T-cell (primary cell): ENCODE measurements at regions not wholly inside any gene's neighbourhood (a gene's known extent, or its start where the extent isn't known, plus 50 kb on each side); places are given as distances from the start of the nearest gene placed in this dataset.

Experiments used
- ATAC-seq, 4 experiments: fragments of 200-7000 bp in 3 of 4; fragments of 150-1000 bp in 1 of 4; cut with Tn5 transposase; replicated peaks in 1 of 4; 1 replicate in 3 of 4; 2 replicates in 1 of 4; pipeline ENCODE4 v1.10.0; 2021; ENCODE audit warnings: moderate library complexity in 3 of 4, mild to moderate bottlenecking in 2 of 4, moderate number of reproducible peaks in 1 of 4
- CTCF ChIA-PET, 2 donors: fragments of 300-600 bp; sonication (Branson Sonifier 250); formaldehyde crosslinking; loops; one replicate each; lab custom pipeline; 2022; ENCODE audit warnings: antibody characterized with exemption in 2 of 2; lab: Charles Lee
- POLR2A ChIA-PET, 2 donors: fragments of 300-600 bp; sonication (Branson Sonifier 250); formaldehyde crosslinking; loops; one replicate each; lab custom pipeline; 2022; ENCODE audit warnings: antibody characterized with exemption in 2 of 2; lab: Charles Lee
- DNase-seq, 35 experiments: peaks; one replicate each; pipeline versions ENCODE4 v3.0.0 to v3.0.0-alpha.2; 2013 to 2023
- H3K27ac ChIP-seq: one replicate; pipeline ENCODE4 v1.5.1; 2013; ENCODE audit warnings: low read length
- H3K27me3 ChIP-seq, 2 experiments: replicated peaks in 1 of 2; 1 replicate in 1 of 2; 2 replicates in 1 of 2; pipeline versions ENCODE4 v1.6.1 to v1.7.0; 2013; ENCODE audit warnings: low read length in 1 of 2, mixed read lengths in 1 of 2; ENCODE audit not compliant: control insufficient read depth in 2 of 2, insufficient read depth in 2 of 2; ENCODE audit errors: extremely low read depth in 1 of 2
- H3K36me3 ChIP-seq, 2 donors: 1 replicate in 1 of 2; 2 replicates in 1 of 2; pipeline versions ENCODE4 v1.6.1 to v1.7.0; 2013; ENCODE audit warnings: low read length in 1 of 2; ENCODE audit not compliant: control insufficient read depth in 2 of 2, insufficient read depth in 1 of 2; ENCODE audit errors: extremely low read depth in 1 of 2
- H3K4me1 ChIP-seq, 2 experiments: 1 replicate in 1 of 2; 2 replicates in 1 of 2; pipeline versions ENCODE4 v1.6.1 to v1.7.0; 2013; ENCODE audit warnings: low read length in 2 of 2, mixed read lengths in 1 of 2; ENCODE audit not compliant: insufficient read depth in 2 of 2, control insufficient read depth in 1 of 2; ENCODE audit errors: extremely low read depth in 1 of 2
- H3K4me3 ChIP-seq, 2 donors: 1 replicate in 1 of 2; 2 replicates in 1 of 2; pipeline versions ENCODE4 v1.5.1 to v1.7.0; 2013; ENCODE audit warnings: mild to moderate bottlenecking in 2 of 2, low read length in 1 of 2, moderate library complexity in 1 of 2; ENCODE audit not compliant: control insufficient read depth in 1 of 2; ENCODE audit errors: extremely low read depth in 1 of 2
- H3K9me3 ChIP-seq: 2 replicates; pipeline ENCODE4 v1.7.0; 2013
- H3K27ac Mint-ChIP-seq, 2 donors: one replicate each; pipeline ENCODE4 v1.8.0; 2020 to 2021; ENCODE audit warnings: mild to moderate bottlenecking in 2 of 2, mixed read lengths in 2 of 2
- H3K27me3 Mint-ChIP-seq, 2 donors: one replicate each; pipeline ENCODE4 v1.8.0; 2021 to 2022; ENCODE audit warnings: mixed read lengths in 2 of 2
- H3K36me3 Mint-ChIP-seq: one replicate; pipeline ENCODE4 v1.8.0; 2021; ENCODE audit warnings: mixed read lengths
- H3K4me1 Mint-ChIP-seq, 3 donors: one replicate each; pipeline ENCODE4 v1.8.0; 2020 to 2022; ENCODE audit warnings: mixed read lengths in 3 of 3, mild to moderate bottlenecking in 1 of 3
- H3K4me3 Mint-ChIP-seq, 3 donors: one replicate each; pipeline ENCODE4 v1.8.0; 2020 to 2022; ENCODE audit warnings: mild to moderate bottlenecking in 3 of 3, mixed read lengths in 3 of 3, moderate library complexity in 3 of 3
- H3K9me3 Mint-ChIP-seq, 3 donors: one replicate each; pipeline ENCODE4 v1.8.0; 2020 to 2022; ENCODE audit warnings: mixed read lengths in 3 of 3
- WGBS: methylation state at CpG from one replicate; pipeline ENCODE4 v1.1.5; 2013; ENCODE audit warnings: missing lambda C conversion rate; ENCODE audit not compliant: insufficient coverage; 5-methylcytosine and 5-hydroxymethylcytosine counted together

DNA sequence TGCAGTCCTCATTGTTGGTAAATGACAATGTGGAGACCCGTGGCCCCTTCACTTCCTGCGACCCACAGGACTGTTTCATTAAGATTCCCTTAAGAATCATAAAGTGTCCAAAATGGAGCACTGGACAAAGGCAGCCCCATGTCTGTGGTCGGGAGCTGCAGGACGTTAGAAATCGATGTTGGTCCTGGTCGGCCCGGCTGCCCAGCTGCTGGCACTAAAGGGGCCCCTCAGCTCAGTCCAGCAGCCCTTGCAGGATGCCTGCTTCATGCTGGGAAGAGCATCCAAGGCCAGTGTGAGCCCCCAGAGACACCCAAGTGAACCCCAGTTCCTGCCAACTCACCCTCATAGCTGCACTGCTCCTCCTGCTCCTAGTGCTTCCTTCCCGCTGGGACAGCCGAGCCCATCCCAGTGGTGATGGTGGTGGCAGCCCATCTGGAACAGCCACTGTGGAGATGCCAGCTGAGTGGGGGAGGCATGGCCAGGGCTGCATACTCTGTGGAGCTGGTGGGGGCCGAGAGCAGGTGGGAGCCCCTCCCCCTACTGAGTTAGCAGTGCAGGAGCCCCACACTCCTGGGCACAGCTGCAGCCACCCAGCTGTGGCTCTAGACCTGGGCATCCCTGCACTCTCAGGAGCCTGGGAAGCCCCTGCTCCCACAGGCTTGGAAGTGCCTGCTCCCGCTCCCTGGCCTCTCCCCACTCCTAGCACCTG lies 168.0 kb upstream of the IRX2 start:
- peaks cover 0 to 6% of the 10 kb centered on the region in 2 experiments for H3K27me3 ChIP-seq
- DNase-seq (no peak), ATAC-seq (no peak)
- no peak overlapping the region for H3K4me3 ChIP-seq
- H3K9me3 ChIP-seq = no peaks in the 10 kb centered on the region
- POLR2A ChIA-PET = no interaction called here
- no peaks in the 10 kb centered on the region for H3K4me1 Mint-ChIP-seq
- H3K27ac ChIP-seq = no peak overlapping the region
- H3K27ac Mint-ChIP-seq = no peak overlapping the region
- H3K27me3 Mint-ChIP-seq = no peaks in the 10 kb centered on the region
- 78% methylated on average over 8 of the region's 11 CpGs for WGBS
- no peaks in the 10 kb centered on the region for H3K4me1 ChIP-seq
- H3K4me3 Mint-ChIP-seq = no peak overlapping the region
- no peaks in the 10 kb centered on the region for H3K36me3 Mint-ChIP-seq
- H3K36me3 ChIP-seq = no peaks in the 10 kb centered on the region
- peaks cover 3 to 26% (median 8%) of the 10 kb centered on the region in 3 donors for H3K9me3 Mint-ChIP-seq
- CTCF ChIA-PET = no interaction called here

DNA sequence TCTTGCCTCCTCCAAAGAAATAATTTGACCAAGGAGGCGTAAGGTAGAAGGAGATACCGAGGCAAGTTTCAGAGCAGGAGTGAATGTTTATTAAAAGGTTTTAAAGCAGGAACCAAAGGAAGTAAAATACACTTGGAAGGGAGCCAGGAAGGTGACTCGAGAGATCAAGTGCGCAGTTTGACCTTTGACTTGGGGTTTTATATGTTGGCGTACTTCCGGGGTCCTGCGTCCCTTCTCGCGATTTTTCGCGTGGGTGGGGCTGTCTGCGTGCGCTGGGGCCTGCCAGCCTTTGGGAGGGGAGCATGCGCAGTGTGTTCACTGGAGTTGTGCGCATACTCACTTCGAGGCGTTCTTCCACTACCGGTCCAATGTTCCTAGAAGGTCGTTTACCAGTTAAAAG lies 166.0 kb upstream of the IRX2 start:
- Histone ChIP-seq H3K4me1 (no peaks in the 10 kb centered on the region), H3K36me3 (no peaks in the 10 kb centered on the region), H3K4me3 (no peak overlapping the region), H3K27ac (no peak overlapping the region), H3K9me3 (no peaks in the 10 kb centered on the region), H3K27me3 (peaks cover 0 to 6% of the 10 kb centered on the region in 2 experiments)
- Mint-ChIP-seq H3K4me1 (no peaks in the 10 kb centered on the region), H3K4me3 (no peak overlapping the region), H3K27ac (no peak overlapping the region), H3K9me3 (peaks cover 3 to 22% (median 13%) of the 10 kb centered on the region in 3 donors), H3K36me3 (no peaks in the 10 kb centered on the region), H3K27me3 (peaks cover 0 to 4% of the 10 kb centered on the region in 2 donors)
- ATAC-seq (no peak), DNase-seq (no peak)
- WGBS = 96% methylated on average over 11 of the region's 19 CpGs
- POLR2A ChIA-PET = no interaction called here
- CTCF ChIA-PET = no interaction called here

DNA sequence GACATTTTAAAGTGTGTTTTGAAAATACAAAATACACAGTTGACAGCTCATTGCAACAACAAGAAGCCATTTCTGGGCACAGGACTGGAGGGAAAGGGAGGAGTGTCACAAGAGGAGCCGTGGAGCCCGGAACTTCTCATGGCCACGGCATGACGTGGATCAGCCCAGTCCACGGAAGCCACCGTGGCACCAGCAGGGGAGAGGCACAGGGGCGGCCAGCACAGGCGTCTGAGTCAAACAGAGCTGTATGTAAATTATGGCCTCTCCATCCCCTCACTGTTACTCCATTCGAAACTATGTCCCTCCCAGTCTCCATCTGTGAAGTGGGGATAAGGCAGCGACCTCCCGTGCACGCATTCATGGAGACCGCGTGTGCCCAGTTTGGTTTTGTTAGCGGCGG lies 165.6 kb upstream of the IRX2 start:
- Histone ChIP-seq H3K36me3 (no peaks in the 10 kb centered on the region), H3K27ac (no peak overlapping the region), H3K27me3 (peaks cover 0 to 6% of the 10 kb centered on the region in 2 experiments), H3K4me3 (no peak overlapping the region), H3K9me3 (no peaks in the 10 kb centered on the region), H3K4me1 (no peaks in the 10 kb centered on the region)
- peaks cover 3 to 22% (median 13%) of the 10 kb centered on the region in 3 donors for H3K9me3 Mint-ChIP-seq
- ATAC-seq = no peak
- no peak for DNase-seq
- POLR2A ChIA-PET = no interaction called here
- H3K27me3 Mint-ChIP-seq = peaks cover 0 to 4% of the 10 kb centered on the region in 2 donors
- CTCF ChIA-PET = no interaction called here
- H3K36me3 Mint-ChIP-seq = no peaks in the 10 kb centered on the region
- H3K4me1 Mint-ChIP-seq = no peaks in the 10 kb centered on the region
- no peak overlapping the region for H3K4me3 Mint-ChIP-seq
- 98% methylated on average over 8 of the region's 16 CpGs for WGBS
- no peak overlapping the region for H3K27ac Mint-ChIP-seq

DNA sequence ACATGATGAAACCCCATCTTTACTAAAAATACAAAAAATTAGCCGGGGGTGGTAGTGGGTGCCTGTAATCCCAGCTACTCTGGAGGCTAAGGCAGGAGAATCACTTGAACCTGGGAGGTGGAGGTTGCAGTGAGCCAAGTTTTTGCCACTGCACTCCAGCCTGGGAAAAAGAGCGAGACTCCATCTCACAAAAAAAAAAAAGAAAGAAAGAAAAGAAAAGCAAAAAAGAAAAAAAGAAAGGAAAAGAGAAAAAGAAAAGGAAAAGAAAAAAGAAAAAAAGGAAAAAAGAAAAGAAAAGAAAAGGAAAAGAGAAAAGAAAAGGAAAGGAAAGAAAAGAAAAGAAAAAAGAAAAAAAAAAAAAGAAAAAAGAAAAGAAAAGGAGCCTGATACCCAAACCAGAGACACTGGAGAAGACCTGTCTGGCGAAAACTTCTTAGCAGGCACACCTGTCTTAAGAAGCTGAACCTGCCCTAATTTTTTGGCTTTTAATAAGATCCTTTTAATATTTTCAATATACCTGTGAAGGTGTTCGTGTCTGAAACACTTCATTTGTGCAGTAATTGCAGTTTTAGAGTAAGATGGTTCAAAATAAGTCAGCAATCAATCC lies 164.7 kb upstream of the IRX2 start:
- H3K27ac Mint-ChIP-seq = no peak overlapping the region
- Histone ChIP-seq H3K27ac (no peak overlapping the region), H3K4me1 (no peaks in the 10 kb centered on the region), H3K9me3 (no peaks in the 10 kb centered on the region), H3K4me3 (no peak overlapping the region), H3K36me3 (no peaks in the 10 kb centered on the region), H3K27me3 (peaks cover 0 to 6% of the 10 kb centered on the region in 2 experiments)
- DNase-seq (no peak), ATAC-seq (no peak)
- no peaks in the 10 kb centered on the region for H3K36me3 Mint-ChIP-seq
- no CpG with 5 or more reads among the region's 4 CpGs for WGBS
- H3K4me1 Mint-ChIP-seq = no peaks in the 10 kb centered on the region
- peaks cover 0 to 4% of the 10 kb centered on the region in 2 donors for H3K27me3 Mint-ChIP-seq
- POLR2A ChIA-PET = no interaction called here
- H3K9me3 Mint-ChIP-seq = peaks cover 2 to 22% (median 13%) of the 10 kb centered on the region in 3 donors
- CTCF ChIA-PET = no interaction called here
- no peak overlapping the region for H3K4me3 Mint-ChIP-seq

DNA sequence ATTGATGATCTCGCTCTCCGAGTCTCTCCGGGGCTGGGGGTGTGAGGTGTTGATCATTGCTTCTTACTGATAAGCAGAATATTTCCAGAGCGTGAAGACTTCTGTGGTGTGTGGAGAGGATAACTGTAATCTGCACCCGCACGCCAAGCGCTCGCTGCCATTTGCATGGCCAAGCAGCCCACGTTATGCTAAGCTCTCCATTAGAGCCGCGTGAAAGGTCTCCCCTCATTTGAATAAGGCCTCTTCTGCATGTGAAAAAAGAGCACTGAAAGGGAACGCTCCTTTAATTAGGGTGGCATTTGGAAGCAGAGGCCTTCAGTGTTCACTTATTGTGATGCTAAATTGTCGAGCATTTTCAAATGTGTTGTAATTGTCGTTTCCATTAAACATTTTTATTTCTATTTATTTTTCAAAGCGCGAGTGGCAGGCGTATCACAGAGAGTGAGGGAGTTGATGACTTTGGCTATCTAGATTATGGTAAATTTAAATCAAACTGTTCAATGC lies 163.6 kb upstream of the IRX2 start:
- no peak for ATAC-seq
- CTCF ChIA-PET = no interaction called here

DNA sequence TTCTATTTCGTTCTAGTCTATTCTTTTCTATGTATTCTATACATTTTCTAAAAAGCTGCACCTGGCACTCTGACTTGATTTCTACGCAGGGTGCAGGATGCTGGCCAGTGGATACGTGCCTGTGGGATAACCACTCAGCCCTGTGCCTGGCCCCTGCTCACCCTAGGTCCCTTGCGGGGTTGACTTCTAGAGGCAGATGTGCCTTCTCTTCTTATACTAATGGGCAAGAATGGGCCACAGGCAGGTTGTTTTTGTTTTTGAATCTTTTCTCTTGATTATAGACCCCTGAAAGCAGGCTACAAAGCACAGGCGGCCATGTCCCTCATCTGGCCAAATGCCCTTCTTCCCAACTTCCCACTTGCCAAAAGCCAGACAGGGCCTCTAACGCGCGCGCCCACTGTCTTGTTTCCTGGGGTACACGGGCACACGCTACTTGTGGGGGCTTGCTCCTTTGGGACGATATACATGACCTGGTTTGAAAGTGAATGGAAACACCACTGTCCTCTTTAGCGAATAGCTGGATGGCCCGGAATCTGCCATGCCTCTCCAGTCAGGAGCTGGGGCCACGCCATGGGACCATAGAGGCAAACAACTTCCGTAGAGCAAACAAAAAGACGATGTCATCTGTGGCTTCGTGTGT lies 162.7 kb upstream of the IRX2 start:
- POLR2A ChIA-PET = no interaction called here

More for the DNA sequence above, 163.6 kb upstream of the IRX2 start:
- H3K27me3 Mint-ChIP-seq = peaks cover 0 to 4% of the 10 kb centered on the region in 2 donors
- H3K9me3 Mint-ChIP-seq = peaks cover 2 to 16% (median 13%) of the 10 kb centered on the region in 3 donors
- WGBS = 28% methylated on average over 11 of the region's 17 CpGs
- H3K36me3 Mint-ChIP-seq = no peaks in the 10 kb centered on the region
- no peaks in the 10 kb centered on the region for H3K4me1 Mint-ChIP-seq
- H3K4me1 ChIP-seq = no peaks in the 10 kb centered on the region
- H3K9me3 ChIP-seq = no peaks in the 10 kb centered on the region
- no peak overlapping the region for H3K27ac ChIP-seq
- DNase-seq = no peak
- H3K27me3 ChIP-seq = peaks cover 0 to 6% of the 10 kb centered on the region in 2 experiments
- H3K4me3 ChIP-seq = no peak overlapping the region
- no peak overlapping the region for H3K4me3 Mint-ChIP-seq
- no peak overlapping the region for H3K27ac Mint-ChIP-seq
- H3K36me3 ChIP-seq = no peaks in the 10 kb centered on the region
- POLR2A ChIA-PET = no interaction called here

More for the DNA sequence above, 162.7 kb upstream of the IRX2 start:
- no peak overlapping the region for H3K4me3 ChIP-seq
- ATAC-seq (no peak), DNase-seq (no peak)
- H3K9me3 ChIP-seq = no peaks in the 10 kb centered on the region
- no peaks in the 10 kb centered on the region for H3K4me1 ChIP-seq
- WGBS = 93% methylated on average over 9 of the region's 18 CpGs
- Mint-ChIP-seq H3K27me3 (peaks cover 0 to 4% of the 10 kb centered on the region in 2 donors), H3K4me3 (no peak overlapping the region), H3K36me3 (no peaks in the 10 kb centered on the region), H3K4me1 (no peaks in the 10 kb centered on the region), H3K27ac (no peak overlapping the region), H3K9me3 (peaks cover 2 to 16% (median 13%) of the 10 kb centered on the region in 3 donors)
- H3K36me3 ChIP-seq = no peaks in the 10 kb centered on the region
- CTCF ChIA-PET = no interaction called here
- H3K27ac ChIP-seq = no peak overlapping the region
- H3K27me3 ChIP-seq = peaks cover 0 to under 1% of the 10 kb centered on the region in 2 experiments
